ENCODE measurements at regions not wholly inside any gene's neighbourhood (a gene's known extent, or its start where the extent isn't known, plus 50 kb on each side); places are given as distances from the start of the nearest gene placed in this dataset.

DNA sequence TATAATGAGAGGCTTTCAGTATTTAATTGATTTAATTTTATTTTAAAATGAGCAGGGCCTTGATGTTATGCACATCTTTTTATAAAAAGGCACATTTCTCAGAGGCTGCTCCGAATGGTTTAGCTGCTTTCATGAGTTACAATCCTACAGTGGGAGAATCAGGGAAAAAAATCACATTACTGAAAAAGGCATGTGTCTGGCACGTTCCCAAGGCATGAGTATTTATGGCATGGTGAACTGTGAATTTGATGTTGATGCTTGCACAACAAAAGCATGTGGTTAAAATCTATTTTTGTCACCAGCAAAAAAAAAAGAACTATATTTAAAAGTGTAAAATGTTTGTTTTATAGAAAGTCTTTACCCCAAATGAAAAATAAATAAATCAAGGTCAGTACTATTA, 485.2 kb upstream of the ROBO2 start:
- TF ChIP-seq, protein P1, sequence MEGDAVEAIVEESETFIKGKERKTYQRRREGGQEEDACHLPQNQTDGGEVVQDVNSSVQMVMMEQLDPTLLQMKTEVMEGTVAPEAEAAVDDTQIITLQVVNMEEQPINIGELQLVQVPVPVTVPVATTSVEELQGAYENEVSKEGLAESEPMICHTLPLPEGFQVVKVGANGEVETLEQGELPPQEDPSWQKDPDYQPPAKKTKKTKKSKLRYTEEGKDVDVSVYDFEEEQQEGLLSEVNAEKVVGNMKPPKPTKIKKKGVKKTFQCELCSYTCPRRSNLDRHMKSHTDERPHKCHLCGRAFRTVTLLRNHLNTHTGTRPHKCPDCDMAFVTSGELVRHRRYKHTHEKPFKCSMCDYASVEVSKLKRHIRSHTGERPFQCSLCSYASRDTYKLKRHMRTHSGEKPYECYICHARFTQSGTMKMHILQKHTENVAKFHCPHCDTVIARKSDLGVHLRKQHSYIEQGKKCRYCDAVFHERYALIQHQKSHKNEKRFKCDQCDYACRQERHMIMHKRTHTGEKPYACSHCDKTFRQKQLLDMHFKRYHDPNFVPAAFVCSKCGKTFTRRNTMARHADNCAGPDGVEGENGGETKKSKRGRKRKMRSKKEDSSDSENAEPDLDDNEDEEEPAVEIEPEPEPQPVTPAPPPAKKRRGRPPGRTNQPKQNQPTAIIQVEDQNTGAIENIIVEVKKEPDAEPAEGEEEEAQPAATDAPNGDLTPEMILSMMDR (IDR thresholded peaks at IDR 0.05; ENCODE audit: borderline replicate concordance, extremely low read depth, low read length, poor library complexity, severe bottlenecking), result no peak
- no peak for TF ChIP-seq EZH2 (IDR thresholded peaks at IDR 0.05; ENCODE audit: borderline replicate concordance, low read depth, low read length, severe bottlenecking)
- DNase-seq, result no peak
- H3K4me1 ChIP-seq (ENCODE audit: insufficient read depth, low read length), result no peaks in the 10 kb centered on the region
- no peaks in the 10 kb centered on the region for H3K27me3 ChIP-seq (ENCODE audit: insufficient read depth, low read length, poor library complexity)
- H3K36me3 ChIP-seq (ENCODE audit: insufficient read depth, low read length), result no peaks in the 10 kb centered on the region
- no peak overlapping the region for H3K9ac ChIP-seq (ENCODE audit: low read depth, low read length)
- no peaks in the 10 kb centered on the region for H3K79me2 ChIP-seq (ENCODE audit: insufficient read depth, low read length)
- no peak overlapping the region for H2AFZ ChIP-seq (ENCODE audit: low read depth, low read length)
- H3K9me3 ChIP-seq (ENCODE audit: insufficient read depth, low read length, severe bottlenecking), result peaks cover 13% of the 10 kb centered on the region
- H3K4me2 ChIP-seq (ENCODE audit: insufficient read depth, low read length), result no peak overlapping the region
- no peak overlapping the region for H3K27ac ChIP-seq (ENCODE audit: low read length)
- H3K4me3 ChIP-seq (ENCODE audit: low read depth in 1 of 2, low read length in 2 of 2), result no peak overlapping the region
- no peaks in the 10 kb centered on the region for H4K20me1 ChIP-seq (ENCODE audit: insufficient read depth, low read length)
- ATAC-seq (ENCODE audit: insufficient read depth, low read depth), result no peak

DNA sequence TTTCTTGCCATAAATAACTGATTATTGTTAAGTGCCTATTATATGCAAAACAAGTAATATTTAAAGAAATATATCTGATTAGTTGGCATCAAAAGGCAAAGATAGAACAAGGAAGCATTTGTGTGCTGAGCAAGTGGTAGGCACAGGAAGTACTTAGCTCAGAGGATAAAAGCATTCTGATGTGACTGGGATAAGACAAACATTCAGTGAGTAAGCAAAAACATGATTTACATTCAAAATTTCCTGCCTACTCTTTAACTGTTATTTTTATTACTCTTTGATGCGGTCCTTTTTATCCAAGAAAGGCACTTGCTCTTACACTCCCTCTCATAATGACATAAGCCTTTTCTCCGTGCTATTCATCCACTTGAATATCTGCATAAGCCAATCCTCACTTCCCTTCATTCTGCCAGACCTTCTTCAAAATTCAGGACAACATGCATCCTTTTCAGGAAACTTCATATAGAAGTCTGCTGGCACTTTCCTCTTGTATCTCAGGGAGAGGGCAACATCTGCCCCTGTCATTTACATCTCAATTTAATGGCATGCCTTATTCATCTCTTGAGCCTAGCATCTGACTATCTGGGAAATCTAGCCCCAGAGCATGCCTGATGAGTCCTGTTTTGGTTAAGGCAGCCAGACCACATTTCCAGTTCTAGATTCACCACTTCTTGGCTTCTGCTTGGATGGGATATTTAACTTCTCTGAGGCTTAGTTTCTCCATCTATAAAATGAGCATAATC, 478.2 kb upstream of the ROBO2 start:
- Histone ChIP-seq H3K4me1 (ENCODE audit: insufficient read depth, low read length) (no peaks in the 10 kb centered on the region; the same call in 1 of the 2 replicates), H3K36me3 (ENCODE audit: insufficient read depth, low read length) (no peaks in the 10 kb centered on the region), H4K20me1 (ENCODE audit: insufficient read depth, low read length) (no peaks in the 10 kb centered on the region), H3K4me3 (ENCODE audit: low read depth in 1 of 2, low read length in 2 of 2) (no peak overlapping the region), H3K79me2 (ENCODE audit: insufficient read depth, low read length) (no peaks in the 10 kb centered on the region), H3K9ac (ENCODE audit: low read depth, low read length) (no peak overlapping the region), H3K27ac (ENCODE audit: low read length) (no peak overlapping the region), H2AFZ (ENCODE audit: low read depth, low read length) (no peak overlapping the region), H3K9me3 (ENCODE audit: insufficient read depth, low read length, severe bottlenecking) (no peaks in the 10 kb centered on the region), H3K27me3 (ENCODE audit: insufficient read depth, low read length, poor library complexity) (no peaks in the 10 kb centered on the region), H3K4me2 (ENCODE audit: insufficient read depth, low read length) (no peak overlapping the region)
- TF ChIP-seq, protein P1 (IDR thresholded peaks at IDR 0.05; ENCODE audit: borderline replicate concordance, extremely low read depth, low read length, poor library complexity, severe bottlenecking), result no peak
- TF ChIP-seq EZH2 (IDR thresholded peaks at IDR 0.05; ENCODE audit: borderline replicate concordance, low read depth, low read length, severe bottlenecking), result no peak
- ATAC-seq (ENCODE audit: insufficient read depth, low read depth) (peak; percentile 79), DNase-seq (no peak)

DNA sequence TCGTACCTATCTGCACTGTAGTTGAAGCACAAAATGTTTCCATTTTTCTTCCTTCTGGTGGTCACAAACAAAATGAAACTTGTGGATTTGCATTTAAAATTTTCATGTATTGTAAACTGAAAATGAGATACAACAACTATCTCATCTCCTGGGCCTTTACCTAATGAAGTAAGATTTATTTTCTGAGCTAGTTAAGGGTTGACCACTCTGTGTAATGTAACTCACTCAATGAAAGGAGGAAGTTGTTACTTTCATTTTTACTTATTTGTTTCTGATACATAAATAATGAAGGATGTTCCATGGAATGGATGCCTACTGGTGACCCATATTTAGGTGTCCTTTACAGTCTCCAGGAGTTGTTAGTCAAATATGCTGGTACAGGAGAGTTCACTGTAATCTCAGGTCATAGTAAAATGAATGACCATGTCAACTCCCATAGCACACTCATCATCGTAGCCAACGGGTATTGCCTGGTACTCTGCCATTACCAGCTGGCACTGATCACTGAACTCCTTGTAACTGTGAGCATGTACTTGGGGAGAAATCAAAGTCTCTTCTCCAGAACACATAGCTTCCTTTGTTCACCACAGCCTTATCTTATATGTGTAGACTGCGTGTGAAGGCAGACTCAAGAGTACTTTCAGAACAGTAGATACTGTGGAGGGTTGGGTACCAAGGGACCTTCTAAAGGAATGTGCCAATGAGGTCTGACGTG, 474.2 kb upstream of the ROBO2 start:
- TF ChIP-seq, protein P1 (IDR thresholded peaks at IDR 0.05; ENCODE audit: borderline replicate concordance, extremely low read depth, low read length, poor library complexity, severe bottlenecking), result no peak
- TF ChIP-seq EZH2 (IDR thresholded peaks at IDR 0.05; ENCODE audit: borderline replicate concordance, low read depth, low read length, severe bottlenecking), result no peak
- no peak for ATAC-seq (ENCODE audit: insufficient read depth, low read depth)
- DNase-seq, result no peak
- Histone ChIP-seq H3K4me1 (ENCODE audit: insufficient read depth, low read length) (no peaks in the 10 kb centered on the region; the same call in 1 of the 2 replicates), H4K20me1 (ENCODE audit: insufficient read depth, low read length) (no peaks in the 10 kb centered on the region), H3K79me2 (ENCODE audit: insufficient read depth, low read length) (no peaks in the 10 kb centered on the region), H3K4me2 (ENCODE audit: insufficient read depth, low read length) (no peak overlapping the region), H3K9ac (ENCODE audit: low read depth, low read length) (no peak overlapping the region), H3K9me3 (ENCODE audit: insufficient read depth, low read length, severe bottlenecking) (no peaks in the 10 kb centered on the region), H3K27me3 (ENCODE audit: insufficient read depth, low read length, poor library complexity) (no peaks in the 10 kb centered on the region), H2AFZ (ENCODE audit: low read depth, low read length) (no peak overlapping the region), H3K4me3 (ENCODE audit: low read depth in 1 of 2, low read length in 2 of 2) (no peak overlapping the region), H3K36me3 (ENCODE audit: insufficient read depth, low read length) (no peaks in the 10 kb centered on the region), H3K27ac (ENCODE audit: low read length) (no peak overlapping the region)

Data from DND-41 (cell line).